GM12878 (cell line): ENCODE measurements at regions not wholly inside any gene's neighbourhood (a gene's known extent, or its start where the extent isn't known, plus 50 kb on each side); places are given as distances from the start of the nearest gene placed in this dataset.

Source experiments
- ATAC-seq: fragments of 200-7000 bp; cut with Tn5 transposase; 3 replicates; pipeline ENCODE4 v1.9.1; 2020; ENCODE audit warnings: mild to moderate bottlenecking, moderate library complexity
- BruUV-seq: library from RNA; stranded (reverse); fragments of 400-500 nt; replicated peaks from 2 replicates; lab custom pipeline; 2021; lab: Mats Ljungman, UMichigan
- CTCF ChIA-PET: fragments of 300-600 bp; sonication (Branson Sonifier 250); formaldehyde crosslinking; extraction: SDS; loops from one replicate; lab custom pipeline; 2021; ENCODE audit warnings: inconsistent platforms; lab: Yijun Ruan, JAX
- POLR2A ChIA-PET: fragments of 350-600 bp; formaldehyde crosslinking; extraction: SDS; loops from one replicate; lab custom pipeline; 2021; ENCODE audit warnings: inconsistent platforms; lab: Charles Lee
- RAD21 ChIA-PET: fragments of 300-600 bp; sonication (Branson Sonifier 250); formaldehyde crosslinking; loops from one replicate; lab custom pipeline; 2023; ENCODE audit warnings: antibody characterized with exemption; ENCODE audit not compliant: unreplicated experiment; lab: Charles Lee
- SMC1A ChIA-PET: fragments of 300-600 bp; sonication (Branson Sonifier 250); formaldehyde crosslinking; loops from one replicate; lab custom pipeline; 2023; ENCODE audit not compliant: unreplicated experiment, uncharacterized antibody; lab: Charles Lee
- DNase-seq: peaks from one replicate; pipeline ENCODE4 v3.0.0-alpha.2; 2011; ENCODE audit warnings: low read depth, low spot score
- FAIRE-seq: peaks from 3 replicates; lab custom pipeline; 2011; peaks lifted over from hg19 to GRCh38; lab: Jason Lieb, UNC
- H2AFZ ChIP-seq: 2 replicates; pipeline ENCODE4 v1.6.0; 2011; ENCODE audit warnings: low read depth, low read length, control low read depth; ENCODE audit not compliant: control insufficient read depth
- H3K27ac ChIP-seq: 2 replicates; pipeline ENCODE4 v1.5.1; 2011; ENCODE audit warnings: control low read depth; ENCODE audit not compliant: control insufficient read depth, insufficient read depth
- H3K27me3 ChIP-seq, 2 experiments: replicated peaks in 1 of 2; 2 replicates each; pipeline versions ENCODE4 v1.6.0 to v1.6.1; 2011; ENCODE audit warnings: low read length in 1 of 2; ENCODE audit not compliant: control insufficient read depth in 2 of 2, insufficient read depth in 2 of 2
- H3K36me3 ChIP-seq, 2 experiments: 2 replicates each; pipeline ENCODE4 v1.5.1; 2011; ENCODE audit warnings: low read length in 1 of 2; ENCODE audit not compliant: control insufficient read depth in 2 of 2, insufficient read depth in 2 of 2
- H3K4me1 ChIP-seq: 2 replicates; pipeline ENCODE4 v1.6.1; 2011; ENCODE audit warnings: mild to moderate bottlenecking, low read length, moderate library complexity, mixed read lengths; ENCODE audit not compliant: control insufficient read depth, insufficient read depth
- H3K4me2 ChIP-seq: 2 replicates; pipeline ENCODE4 v1.6.0; 2011; ENCODE audit warnings: control low read depth; ENCODE audit not compliant: control insufficient read depth, insufficient read depth
- H3K4me3 ChIP-seq: fragments of 200-600 bp; sonication (generic); 2 replicates; pipeline ENCODE4 v1.5.1; 2016
- H3K79me2 ChIP-seq: 2 replicates; pipeline ENCODE4 v1.6.0; 2011; ENCODE audit warnings: low read length; ENCODE audit not compliant: control insufficient read depth, insufficient read depth
- H3K9ac ChIP-seq: 2 replicates; pipeline ENCODE4 v1.8.0; 2011; ENCODE audit warnings: low read length, control low read depth, mixed read lengths; ENCODE audit not compliant: control insufficient read depth, insufficient read depth
- H3K9me3 ChIP-seq: replicated peaks from 3 replicates; pipeline ENCODE4 v1.5.1; 2011; ENCODE audit warnings: mild to moderate bottlenecking, low read length; ENCODE audit not compliant: control insufficient read depth, insufficient read depth
- H4K20me1 ChIP-seq: 2 replicates; pipeline ENCODE4 v1.6.0; 2011; ENCODE audit not compliant: control insufficient read depth, insufficient read depth
- ATF2 ChIP-seq: IDR thresholded peaks from 2 replicates; pipeline ENCODE4 v1.6.1; 2012; ENCODE audit warnings: low read length, inconsistent platforms
- BACH1 ChIP-seq: fragments of 450-650 bp; IDR thresholded peaks from 2 replicates; pipeline ENCODE4 v1.6.1; 2017; ENCODE audit warnings: mild to moderate bottlenecking, borderline replicate concordance
- BMI1 ChIP-seq: fragments of 450-650 bp; IDR thresholded peaks from 2 replicates; pipeline ENCODE4 v1.6.1; 2016; ENCODE audit warnings: mild to moderate bottlenecking, moderate library complexity, borderline replicate concordance
- CHD2 ChIP-seq: IDR thresholded peaks from 2 replicates; pipeline ENCODE4 v1.6.1; 2011; ENCODE audit warnings: low read depth, low read length, improper control_type of control experiment, borderline replicate concordance
- CHD4 ChIP-seq: fragments of 200-600 bp; sonication (generic); IDR thresholded peaks from 2 replicates; pipeline ENCODE4 v1.6.1; 2016; ENCODE audit warnings: mild to moderate bottlenecking
- ETV6 ChIP-seq, 2 experiments: fragments of 450-650 bp in 1 of 2; IDR thresholded peaks in 1 of 2; conservative IDR thresholded peaks in 1 of 2; 2 replicates each; pipeline ENCODE4 v1.6.1; 2014; ENCODE audit warnings: antibody characterized with exemption in 1 of 2, borderline replicate concordance in 1 of 2, low read depth in 1 of 2, mild to moderate bottlenecking in 1 of 2, moderate library complexity in 1 of 2
- EZH2 ChIP-seq: IDR thresholded peaks from 2 replicates; pipeline ENCODE4 v1.6.1; 2012; ENCODE audit warnings: low read depth, mild to moderate bottlenecking, control low read depth, inconsistent platforms, low read length, borderline replicate concordance; ENCODE audit not compliant: control insufficient read depth
- FOXK2 ChIP-seq: fragments of 450-650 bp; IDR thresholded peaks from 2 replicates; pipeline ENCODE4 v1.6.1; 2017; ENCODE audit warnings: mild to moderate bottlenecking, moderate library complexity
- NBN ChIP-seq: fragments of 450-650 bp; IDR thresholded peaks from 2 replicates; pipeline ENCODE4 v1.6.1; 2016
- PAX5 ChIP-seq: IDR thresholded peaks from 2 replicates; pipeline ENCODE4 v1.6.1; 2011; ENCODE audit warnings: low read depth, low read length, borderline replicate concordance
- RFX5 ChIP-seq: IDR thresholded peaks from 2 replicates; pipeline ENCODE4 v1.6.1; 2011; ENCODE audit warnings: low read depth, low read length, improper control_type of control experiment
- TCF3 ChIP-seq: IDR thresholded peaks from 2 replicates; pipeline ENCODE4 v1.6.1; 2012; ENCODE audit warnings: low read depth, mild to moderate bottlenecking, low read length, borderline replicate concordance; ENCODE audit not compliant: insufficient read depth
- USF2 ChIP-seq: IDR thresholded peaks from 2 replicates; pipeline ENCODE4 v1.6.1; 2011; ENCODE audit warnings: low read depth, low read length, improper control_type of control experiment, borderline replicate concordance
- YBX1 ChIP-seq: fragments of 450-650 bp; IDR thresholded peaks from 2 replicates; pipeline ENCODE4 v1.6.1; 2016; ENCODE audit warnings: antibody characterized with exemption
- ZNF592 ChIP-seq: fragments of 450-650 bp; IDR thresholded peaks from 2 replicates; pipeline ENCODE4 v1.6.1; 2017; ENCODE audit warnings: mild to moderate bottlenecking, moderate library complexity
- WGBS: methylation state at CpG from one replicate; pipeline ENCODE4 v1.1.6; 2016; ENCODE audit warnings: low lambda C conversion rate; ENCODE audit not compliant: insufficient replicate concordance, insufficient coverage; ENCODE audit errors: missing lambda C conversion rate; 5-methylcytosine and 5-hydroxymethylcytosine counted together
- in situ Hi-C: fragments of 300-500 bp; cut with MboI; formaldehyde crosslinking; loops from 9 replicates; pipeline ENCODE4 v1.14.3; 2018; ENCODE audit warnings: mixed read lengths
- intact Hi-C: fragments of 100-400 bp; cut with micrococcal nuclease; formaldehyde crosslinking; loops from one replicate; pipeline ENCODE4 v1.14.2; 2022; ENCODE audit not compliant: unreplicated experiment

GRCh38 chr4:175129797-175130196, 211.6 kb downstream of the ADAM29 start (continued):
- no peak for TF ChIP-seq ZNF592
- no peak for TF ChIP-seq EZH2
- TF ChIP-seq TCF3: no peak
- TF ChIP-seq FOXK2: no peak
- no peak for TF ChIP-seq YBX1
- TF ChIP-seq NBN: no peak

- Histone ChIP-seq H3K9me3 (no peaks in the 10 kb centered on the region), H2AFZ (no peak overlapping the region), H3K79me2 (no peaks in the 10 kb centered on the region), H3K36me3 (no peaks in the 10 kb centered on the region), H4K20me1 (no peaks in the 10 kb centered on the region), H3K9ac (no peak overlapping the region), H3K4me1 (no peaks in the 10 kb centered on the region), H3K27me3 (no peaks in the 10 kb centered on the region), H3K4me3 (no peak overlapping the region), H3K4me2 (no peak overlapping the region), H3K27ac (no peak overlapping the region)
- POLR2A ChIA-PET: no interaction called here
- RAD21 ChIA-PET: no interaction called here
- in situ Hi-C loops (no loop called here), intact Hi-C loops (no loop called here)
- ATAC-seq (no peak), DNase-seq (no peak), FAIRE-seq (no peak)
- CTCF ChIA-PET: interaction anchor here (0.6 kb wide), 1 partner anchor 397 kb away, joined by 3 read pairs; no protein-coding TSS in a partner anchor
- SMC1A ChIA-PET: no interaction called here
- WGBS: 31% methylated on average over 12 of the region's 12 CpGs
- no TSS peak for BruUV-seq
- TF ChIP-seq CHD4: no peak
- TF ChIP-seq PAX5: no peak
- TF ChIP-seq ATF2: no peak
- TF ChIP-seq RFX5: no peak
- TF ChIP-seq ETV6 (conservative IDR thresholded peaks at IDR 0.05 in 1 of 2, IDR thresholded peaks at IDR 0.05 in 1 of 2; ENCODE audit: borderline replicate concordance in 1 of 2, low read depth in 1 of 2): no peak
- no peak for TF ChIP-seq CHD2
- TF ChIP-seq BACH1: no peak
- no peak for TF ChIP-seq NBN
- TF ChIP-seq USF2: no peak
- no peak for TF ChIP-seq BMI1
Measured at GRCh38 chr4:175139205-175139604, 221.0 kb downstream of the ADAM29 start.
